ENCODE measurements at regions not wholly inside any gene's neighbourhood (a gene's known extent, or its start where the extent isn't known, plus 50 kb on each side); places are given as distances from the start of the nearest gene placed in this dataset.

- no peak for TF ChIP-seq CTCF (IDR thresholded peaks at IDR 0.05)
- no peak for TF ChIP-seq POLR2A (IDR thresholded peaks at IDR 0.05)
These were observed 152.8 kb upstream of the ZNF519 start for GRCh38 chr18:14285053-14285452.

All from esophagus squamous epithelium (tissue), 4 donors.